Mucosa of descending colon (tissue), 3 donors: ENCODE measurements at regions not wholly inside any gene's neighbourhood (a gene's known extent, or its start where the extent isn't known, plus 50 kb on each side); places are given as distances from the start of the nearest gene placed in this dataset.
A peak's percentile ranks its signal among the peaks of the same experiment; 100 is the strongest.

Experiments used
- ATAC-seq: fragments of 200-7000 bp; cut with Tn5 transposase; one replicate; pipeline ENCODE4 v1.9.1; 2020; ENCODE audit warnings: mild to moderate bottlenecking, moderate library complexity
- DNase-seq, 3 donors: peaks; one replicate each; pipeline ENCODE4 v3.0.0-alpha.2; 2020
- H3K36me3 ChIP-seq: fragments of 200-600 bp; one replicate; pipeline ENCODE4 v1.8.0; 2021; ENCODE audit warnings: low read depth, mild to moderate bottlenecking
- H3K4me1 ChIP-seq: fragments of 200-600 bp; one replicate; pipeline ENCODE4 v1.8.0; 2021; ENCODE audit warnings: low read depth, mild to moderate bottlenecking
- H3K4me3 ChIP-seq: fragments of 200-600 bp; one replicate; pipeline ENCODE4 v1.8.0; 2021; ENCODE audit warnings: mild to moderate bottlenecking
- H3K9me3 ChIP-seq: fragments of 200-600 bp; one replicate; pipeline ENCODE4 v1.8.0; 2021; ENCODE audit warnings: mild to moderate bottlenecking
- CTCF ChIP-seq: fragments of 200-600 bp; IDR thresholded peaks from one replicate; pipeline ENCODE4 v1.8.0; 2022; ENCODE audit warnings: antibody characterized with exemption, mild to moderate bottlenecking
- intact Hi-C, 2 donors: fragments of 100-400 bp; cut with DNase I in 1 of 2; cut with micrococcal nuclease in 1 of 2; formaldehyde crosslinking; loops; one replicate each; pipeline versions ENCODE4 v1.11.0 to v1.11.1; 2022; cut with DNase I, micrococcal nuclease
- donor health status: DM: no; HTN: no; CAD: no; lungs with moderate emphysema.
- donor health status: DM: no; HTN: no; CAD: no.
- donor health status: DM: no; HTN: yes; CAD: no.

GRCh38 chr5:168015506-168015905 is 275.9 kb upstream of the WWC1 start:
- TF ChIP-seq CTCF, result no peak
- ATAC-seq (no peak), DNase-seq (no peak)
- H3K4me3 ChIP-seq, result no peak overlapping the region
- no peaks in the 10 kb centered on the region for H3K9me3 ChIP-seq
- intact Hi-C loops, result no loop called here
- H3K4me1 ChIP-seq, result no peaks in the 10 kb centered on the region
- H3K36me3 ChIP-seq, result no peaks in the 10 kb centered on the region

GRCh38 chr5:168017313-168017712 is 274.1 kb upstream of the WWC1 start:
- ATAC-seq, result no peak
- no peak for TF ChIP-seq CTCF
- no peak overlapping the region for H3K4me3 ChIP-seq
- intact Hi-C loops, result no loop called here
- no peaks in the 10 kb centered on the region for H3K4me1 ChIP-seq
- H3K9me3 ChIP-seq, result no peaks in the 10 kb centered on the region
- H3K36me3 ChIP-seq, result no peaks in the 10 kb centered on the region
- DNase-seq, result no peak

DNA sequence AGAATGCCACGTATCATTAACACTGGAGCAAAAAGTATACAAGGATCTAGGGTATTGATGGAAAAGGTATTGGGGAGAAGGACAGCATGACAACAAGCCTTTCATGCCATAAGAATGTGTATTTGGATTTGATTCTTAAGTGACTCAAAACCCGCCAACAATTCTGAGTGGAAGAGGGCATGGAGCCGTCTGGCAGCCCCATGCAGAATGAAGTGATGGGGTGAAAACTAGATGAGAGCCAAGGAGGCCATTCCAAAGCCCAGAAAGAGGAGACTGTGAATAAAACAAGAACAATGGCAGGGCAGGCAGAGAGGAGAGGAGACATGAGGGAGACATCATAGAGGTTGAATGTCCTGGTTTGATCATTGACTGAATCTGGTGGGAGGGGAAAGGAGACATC is 272.3 kb upstream of the WWC1 start:
- Histone ChIP-seq H3K4me1 (no peaks in the 10 kb centered on the region), H3K9me3 (no peaks in the 10 kb centered on the region), H3K4me3 (no peak overlapping the region), H3K36me3 (no peaks in the 10 kb centered on the region)
- ATAC-seq (no peak), DNase-seq (no peak)
- intact Hi-C loops, result no loop called here
- no peak for TF ChIP-seq CTCF

DNA sequence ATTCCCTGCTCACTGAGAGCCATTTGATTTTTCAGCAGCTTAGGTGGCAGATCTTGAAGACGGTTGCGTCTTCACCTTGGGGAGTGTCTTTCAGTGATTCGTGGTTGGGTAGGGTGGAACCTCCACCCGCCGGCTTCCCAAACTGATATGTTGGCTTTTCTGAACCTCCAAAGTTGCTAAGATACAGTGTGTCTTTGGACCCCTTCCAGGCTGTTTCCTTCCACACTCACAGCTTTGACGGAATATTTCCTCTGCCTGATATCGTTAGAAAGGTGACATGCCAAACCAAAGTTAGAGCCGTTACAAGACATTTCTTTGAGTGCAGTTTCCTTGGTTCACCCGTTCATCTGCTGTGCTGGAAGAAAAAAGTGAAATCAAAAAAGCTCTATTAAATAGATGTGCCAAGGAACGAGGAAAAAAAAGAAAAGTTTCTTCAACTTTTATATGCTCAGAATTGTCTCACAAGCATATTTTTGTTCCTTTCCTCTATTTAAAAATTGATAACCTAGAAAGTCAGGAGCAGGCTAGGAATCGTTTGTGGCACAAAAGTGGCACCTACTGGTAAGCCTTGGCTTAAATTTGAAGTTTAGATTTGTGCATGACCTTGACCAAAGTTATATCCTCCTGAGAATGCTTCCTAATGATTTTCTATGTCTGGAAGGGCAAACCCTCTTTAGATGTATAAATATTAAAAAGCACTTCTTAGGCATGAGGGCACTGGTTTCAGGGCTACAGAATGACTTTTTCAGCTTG is 270.7 kb upstream of the WWC1 start:
- Histone ChIP-seq H3K36me3 (no peaks in the 10 kb centered on the region), H3K4me1 (no peaks in the 10 kb centered on the region), H3K4me3 (no peak overlapping the region), H3K9me3 (no peaks in the 10 kb centered on the region)
- no peak for TF ChIP-seq CTCF
- intact Hi-C loops, result no loop called here
- ATAC-seq (no peak), DNase-seq (peak in 1 of 3 donors; percentile 4)

DNA sequence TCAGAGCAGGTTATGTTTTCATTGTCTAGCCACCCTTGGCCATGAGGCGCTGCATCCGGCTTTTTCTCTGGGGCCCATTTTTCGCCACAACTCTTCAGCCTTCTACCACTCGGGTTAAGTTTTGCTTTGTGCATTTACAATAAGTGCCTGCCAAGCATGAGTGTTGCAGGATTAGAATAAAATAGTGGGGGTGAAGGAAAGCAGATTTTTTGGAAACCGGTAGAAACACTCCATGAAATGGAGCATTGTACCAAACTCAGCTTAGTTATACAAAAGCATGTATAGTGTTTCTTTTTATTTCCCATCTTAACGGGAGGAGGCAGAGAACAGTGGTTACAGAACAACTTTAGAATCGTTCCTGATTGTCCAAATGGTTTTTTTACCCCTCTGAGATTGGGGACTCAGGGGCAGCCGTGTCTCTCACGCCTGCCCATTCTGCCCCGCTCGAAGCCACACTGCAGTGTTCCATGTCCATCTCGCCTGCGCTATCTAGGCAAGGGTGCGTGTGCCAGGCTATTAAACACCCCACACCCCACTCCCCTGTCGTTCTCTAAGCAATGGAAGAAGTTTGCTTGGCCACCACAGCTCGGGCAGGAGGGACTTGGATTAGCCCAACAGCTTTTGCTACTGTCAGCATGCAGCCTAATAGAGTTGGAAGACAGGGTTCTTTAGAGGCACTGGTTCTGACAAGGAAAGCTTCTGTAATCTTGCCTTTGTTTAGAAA is 268.8 kb upstream of the WWC1 start:
- DNase-seq, result no peak

More for the DNA sequence above, 268.8 kb upstream of the WWC1 start:
- intact Hi-C loops, result no loop called here
- no peaks in the 10 kb centered on the region for H3K9me3 ChIP-seq
- no peaks in the 10 kb centered on the region for H3K36me3 ChIP-seq
- no peak for ATAC-seq
- TF ChIP-seq CTCF, result no peak
- no peaks in the 10 kb centered on the region for H3K4me1 ChIP-seq
- H3K4me3 ChIP-seq, result no peak overlapping the region
